Activated CD8-positive, alpha-beta memory T cell treated with anti-CD3 and anti-CD28 coated beads for 48 hours (primary cell): ENCODE measurements at regions not wholly inside any gene's neighbourhood (a gene's known extent, or its start where the extent isn't known, plus 50 kb on each side); places are given as distances from the start of the nearest gene placed in this dataset.
"Not testable (repeated sequence)": the region's sequence is repeated elsewhere in the genome, so short reads cannot be mapped to it uniquely, and the experiment has no call there.

Experiments
- DNase-seq, 3 experiments: peaks; one replicate each; pipeline ENCODE4 v3.0.0-alpha.2; 2020; ENCODE audit warnings: low read depth in 2 of 3, low spot score in 2 of 3

GRCh38 chr5:152058267-152058666 is 133.6 kb upstream of the GLRA1 start:
- DNase-seq = no peak

- no peak for DNase-seq
Measured at GRCh38 chr5:152056931-152057330, 132.3 kb upstream of the GLRA1 start.

GRCh38 chr5:152052470-152052869 is 127.8 kb upstream of the GLRA1 start:
- DNase-seq = no peak

GRCh38 chr5:152051499-152052454 is 127.1 kb upstream of the GLRA1 start:
- DNase-seq = no peak

GRCh38 chr5:152046361-152046760 is 121.7 kb upstream of the GLRA1 start:
- no peak for DNase-seq

GRCh38 chr5:152038856-152039255 is 114.2 kb upstream of the GLRA1 start:
- DNase-seq = not testable (repeated sequence)

GRCh38 chr5:152026328-152027024 is 101.8 kb upstream of the GLRA1 start:
- not testable (repeated sequence) for DNase-seq

- no peak for DNase-seq
Measured at GRCh38 chr5:152016421-152016820, 91.8 kb upstream of the GLRA1 start.

GRCh38 chr5:152007653-152008335 is 83.1 kb upstream of the GLRA1 start:
- no peak for DNase-seq

GRCh38 chr5:152004095-152004494 is 79.4 kb upstream of the GLRA1 start:
- DNase-seq = no peak
